ENCODE measurements at regions not wholly inside any gene's neighbourhood (a gene's known extent, or its start where the extent isn't known, plus 50 kb on each side); places are given as distances from the start of the nearest gene placed in this dataset.

- DNase-seq (ENCODE audit: low read depth in 1 of 2, low spot score in 1 of 2), result no peak
- TF ChIP-seq JUND (IDR thresholded peaks at IDR 0.05; ENCODE audit: low read depth), result no peak
- in situ Hi-C loops (cut with HindIII; ENCODE audit: low pct_unique_long_range_greater_than_20kb, low sequenced_read_pairs), result no loop called here
These were observed 101.8 kb downstream of the MAGEC1 start for GRCh38 chrX:142005532-142005931.

GRCh38 chrX:142002471-142002870, 98.8 kb downstream of the MAGEC1 start:
- no peak for TF ChIP-seq JUND (IDR thresholded peaks at IDR 0.05; ENCODE audit: low read depth)
- in situ Hi-C loops (cut with HindIII; ENCODE audit: low pct_unique_long_range_greater_than_20kb, low sequenced_read_pairs), result no loop called here
- no peak for DNase-seq (ENCODE audit: low read depth in 1 of 2, low spot score in 1 of 2)

- no peak for TF ChIP-seq JUND (IDR thresholded peaks at IDR 0.05; ENCODE audit: low read depth)
- DNase-seq (ENCODE audit: low read depth in 1 of 2, low spot score in 1 of 2), result no peak
- in situ Hi-C loops (cut with HindIII; ENCODE audit: low pct_unique_long_range_greater_than_20kb, low sequenced_read_pairs), result no loop called here
These were observed 98.2 kb downstream of the MAGEC1 start for GRCh38 chrX:142001934-142002333.

GRCh38 chrX:141989815-141990214, 86.1 kb downstream of the MAGEC1 start:
- in situ Hi-C loops (cut with HindIII; ENCODE audit: low pct_unique_long_range_greater_than_20kb, low sequenced_read_pairs), result no loop called here
- TF ChIP-seq JUND (IDR thresholded peaks at IDR 0.05; ENCODE audit: low read depth), result no peak
- DNase-seq (ENCODE audit: low read depth in 1 of 2, low spot score in 1 of 2), result no peak

- TF ChIP-seq JUND (IDR thresholded peaks at IDR 0.05; ENCODE audit: low read depth), result no peak
- DNase-seq (ENCODE audit: low read depth in 1 of 2, low spot score in 1 of 2), result no peak
- in situ Hi-C loops (cut with HindIII; ENCODE audit: low pct_unique_long_range_greater_than_20kb, low sequenced_read_pairs), result no loop called here
These were observed 85.4 kb downstream of the MAGEC1 start for GRCh38 chrX:141989134-141989533.

GRCh38 chrX:141982296-141982695, 78.6 kb downstream of the MAGEC1 start:
- DNase-seq (ENCODE audit: low read depth in 1 of 2, low spot score in 1 of 2), result no peak
- no peak for TF ChIP-seq JUND (IDR thresholded peaks at IDR 0.05; ENCODE audit: low read depth)
- in situ Hi-C loops (cut with HindIII; ENCODE audit: low pct_unique_long_range_greater_than_20kb, low sequenced_read_pairs), result no loop called here

GRCh38 chrX:141975839-141976238, 72.1 kb downstream of the MAGEC1 start:
- DNase-seq (ENCODE audit: low read depth in 1 of 2, low spot score in 1 of 2), result no peak
- TF ChIP-seq JUND (IDR thresholded peaks at IDR 0.05; ENCODE audit: low read depth), result no peak
- in situ Hi-C loops (cut with HindIII; ENCODE audit: low pct_unique_long_range_greater_than_20kb, low sequenced_read_pairs), result no loop called here

- in situ Hi-C loops (cut with HindIII; ENCODE audit: low pct_unique_long_range_greater_than_20kb, low sequenced_read_pairs), result no loop called here
- no peak for DNase-seq (ENCODE audit: low read depth in 1 of 2, low spot score in 1 of 2)
- no peak for TF ChIP-seq JUND (IDR thresholded peaks at IDR 0.05; ENCODE audit: low read depth)
These were observed 66.0 kb downstream of the MAGEC1 start for GRCh38 chrX:141969706-141970105.

- DNase-seq (ENCODE audit: low read depth in 1 of 2, low spot score in 1 of 2), result no peak
- TF ChIP-seq JUND (IDR thresholded peaks at IDR 0.05; ENCODE audit: low read depth), result no peak
- in situ Hi-C loops (cut with HindIII; ENCODE audit: low pct_unique_long_range_greater_than_20kb, low sequenced_read_pairs), result no loop called here
These were observed 56.9 kb downstream of the MAGEC1 start for GRCh38 chrX:141960578-141960977.

Measured in T47D (cell line).